Fibroblast of lung (primary cell): ENCODE measurements at regions not wholly inside any gene's neighbourhood (a gene's known extent, or its start where the extent isn't known, plus 50 kb on each side); places are given as distances from the start of the nearest gene placed in this dataset.

Source experiments
- CTCF ChIP-seq, 2 donors: IDR thresholded peaks in 1 of 2; conservative IDR thresholded peaks in 1 of 2; 1 replicate in 1 of 2; 2 replicates in 1 of 2; pipeline ENCODE4 v1.5.1; 2011 to 2012; ENCODE audit warnings: low read length in 2 of 2, control low read depth in 1 of 2, inconsistent platforms in 1 of 2, low read depth in 1 of 2, mild to moderate bottlenecking in 1 of 2
- EZH2 ChIP-seq: IDR thresholded peaks from 2 replicates; pipeline ENCODE4 v1.5.1; 2012; ENCODE audit warnings: low read length, control low read depth, mild to moderate bottlenecking; ENCODE audit errors: missing control alignments

GRCh38 chr19:28577233-28577632 lies 635.7 kb downstream of the UQCRFS1 start:
- TF ChIP-seq CTCF (conservative IDR thresholded peaks at IDR 0.05 in 1 of 2, IDR thresholded peaks at IDR 0.05 in 1 of 2; ENCODE audit: low read depth in 1 of 2, low read length in 2 of 2), result no peak
- TF ChIP-seq EZH2, result no peak
